NK-92 (cell line): ENCODE measurements at regions not wholly inside any gene's neighbourhood (a gene's known extent, or its start where the extent isn't known, plus 50 kb on each side); places are given as distances from the start of the nearest gene placed in this dataset.

ENCODE experiments used
- DNase-seq: peaks from one replicate; lab custom pipeline; 2025; ENCODE audit not compliant: unreplicated experiment; lab: John Stamatoyannopoulos, UW

DNA sequence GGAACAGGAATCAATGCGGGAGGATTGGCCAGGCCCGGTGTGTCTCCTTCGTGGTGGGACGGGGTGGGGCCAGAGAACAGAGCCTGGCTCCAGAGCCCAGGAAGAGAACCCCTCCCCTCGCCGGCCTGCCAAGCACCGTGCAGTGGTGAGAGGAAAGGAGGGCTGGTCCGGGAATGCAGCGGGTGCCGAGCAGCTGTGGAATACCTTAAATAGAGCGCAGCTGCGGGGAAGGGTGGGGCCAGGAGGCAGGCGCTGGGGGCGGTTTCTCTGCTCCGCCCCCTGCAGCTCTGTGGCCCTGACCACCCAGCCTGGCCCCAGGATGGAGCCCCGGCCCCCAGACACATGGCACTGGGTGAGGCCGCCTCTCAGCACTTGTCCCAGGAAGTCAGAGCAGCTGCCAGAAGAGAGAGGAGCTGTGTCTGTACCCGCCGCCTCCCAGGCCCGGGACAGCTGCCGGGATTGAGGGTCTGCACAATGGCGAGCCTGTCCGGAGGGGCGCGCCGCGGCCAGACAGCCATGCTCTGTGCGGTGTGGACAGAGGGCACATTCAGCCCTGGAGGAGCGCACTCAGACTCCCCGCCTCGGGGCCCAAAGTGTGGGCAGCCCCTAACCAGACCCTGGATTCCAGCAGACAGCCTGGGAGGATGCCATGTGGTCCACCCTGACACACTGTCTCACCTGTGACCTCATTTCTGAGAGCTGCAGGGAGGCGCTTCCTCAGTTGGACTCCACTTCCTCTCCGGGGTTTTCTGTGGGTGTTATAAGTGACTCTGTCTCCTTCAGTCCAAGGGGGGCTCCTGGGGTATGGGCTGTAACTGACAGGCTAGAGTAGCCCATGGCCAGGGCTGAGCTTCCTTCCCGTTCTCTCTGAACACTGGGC lies 268.8 kb downstream of the SEC14L1 start:
- no peak for DNase-seq

DNA sequence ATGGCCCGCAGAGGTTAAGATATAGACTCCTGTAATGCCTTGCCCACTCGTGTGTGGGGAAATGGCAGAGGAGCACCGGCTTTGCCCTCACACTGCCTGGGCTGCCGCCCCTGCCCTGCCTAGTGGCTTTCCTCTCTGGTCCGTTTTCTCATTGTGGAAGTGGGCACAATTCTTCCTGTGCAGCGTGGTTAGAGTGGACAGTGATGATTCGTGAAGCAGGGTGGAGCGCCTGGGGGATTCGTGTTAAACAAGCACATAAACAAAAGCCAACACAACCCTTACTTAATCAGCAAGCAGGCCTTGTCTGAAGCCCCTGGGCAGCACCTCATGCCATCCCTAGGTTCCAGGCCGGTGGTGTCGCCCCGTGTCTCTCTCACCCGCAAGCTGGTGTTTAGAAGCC lies 269.7 kb downstream of the SEC14L1 start:
- no peak for DNase-seq

DNA sequence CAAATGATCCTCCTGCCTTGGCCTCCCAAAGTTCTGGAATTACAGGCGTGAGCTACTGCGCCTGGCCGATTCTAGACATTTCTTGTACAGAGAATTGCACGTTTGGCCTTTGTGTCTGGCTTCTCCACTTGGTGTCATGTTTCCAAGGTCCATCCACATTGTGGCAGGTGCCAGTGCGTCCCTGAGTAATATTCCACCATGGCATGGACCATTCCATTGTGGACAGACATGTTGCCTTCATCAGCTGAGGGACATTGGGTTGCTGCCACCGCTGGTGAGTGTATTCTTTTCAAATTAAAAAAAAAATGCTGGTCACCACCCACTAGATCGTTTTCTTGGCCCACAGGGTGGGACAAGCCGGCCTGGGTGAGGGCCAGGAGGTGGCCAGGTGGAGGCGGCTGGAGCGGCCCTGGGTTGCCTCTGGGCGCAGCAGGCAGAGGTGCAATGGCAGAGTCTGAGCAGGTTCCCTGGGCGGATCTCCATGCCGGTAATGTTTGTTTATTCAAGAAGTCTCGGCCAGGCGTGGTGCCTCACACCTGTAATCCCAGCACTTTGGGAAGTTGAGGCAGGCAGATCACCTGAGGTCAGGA lies 274.1 kb downstream of the SEC14L1 start:
- no peak for DNase-seq

DNA sequence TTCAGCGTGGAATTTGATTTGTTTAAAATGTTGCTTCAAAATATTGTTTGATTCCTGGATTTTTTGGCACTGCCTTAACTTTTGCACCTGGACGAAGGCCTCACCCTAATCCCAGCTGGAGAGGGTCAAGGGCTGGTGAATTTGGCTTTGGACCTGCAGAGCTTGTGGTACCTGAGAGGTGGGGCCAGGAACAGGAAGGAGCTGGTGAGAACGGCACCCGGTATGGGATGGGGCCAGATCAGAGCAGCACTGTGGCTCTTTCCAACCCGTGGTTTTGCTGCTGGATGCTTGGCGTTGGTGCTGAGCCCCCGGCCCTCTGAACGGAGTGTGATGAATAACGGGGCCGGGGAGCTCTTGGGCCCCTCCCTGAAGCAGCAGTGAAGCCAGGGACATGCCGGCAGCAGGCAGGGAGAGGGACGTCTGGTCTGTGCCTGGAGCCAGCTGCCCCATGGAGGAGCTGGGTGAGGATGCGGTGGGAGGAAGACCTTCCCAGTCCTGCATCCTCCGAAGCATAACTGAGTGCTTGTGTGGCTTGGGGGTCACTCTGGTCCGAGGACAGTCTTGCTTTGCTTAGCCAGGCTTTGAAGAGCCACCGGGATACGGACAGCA lies 275.4 kb downstream of the SEC14L1 start:
- DNase-seq: no peak

DNA sequence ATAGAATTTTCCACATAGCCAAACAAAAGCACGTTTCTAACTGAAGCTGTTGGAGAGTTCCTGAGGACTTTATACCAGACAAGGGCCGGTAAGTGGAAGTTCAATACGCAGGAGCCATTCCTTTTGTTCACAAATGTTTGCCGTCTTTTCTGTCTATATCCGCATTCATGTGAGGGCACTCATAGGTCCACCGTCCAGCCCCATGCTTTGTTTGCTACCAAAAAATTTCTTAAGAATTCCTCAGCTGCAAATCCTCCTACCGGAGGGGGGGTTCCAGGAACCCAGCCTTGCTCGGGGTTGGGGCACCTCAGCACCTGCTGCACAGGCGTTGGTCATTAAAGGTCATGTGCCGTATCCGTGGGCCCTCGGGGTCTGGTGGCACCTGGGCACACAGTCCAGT lies 276.8 kb downstream of the SEC14L1 start:
- DNase-seq: no peak

DNA sequence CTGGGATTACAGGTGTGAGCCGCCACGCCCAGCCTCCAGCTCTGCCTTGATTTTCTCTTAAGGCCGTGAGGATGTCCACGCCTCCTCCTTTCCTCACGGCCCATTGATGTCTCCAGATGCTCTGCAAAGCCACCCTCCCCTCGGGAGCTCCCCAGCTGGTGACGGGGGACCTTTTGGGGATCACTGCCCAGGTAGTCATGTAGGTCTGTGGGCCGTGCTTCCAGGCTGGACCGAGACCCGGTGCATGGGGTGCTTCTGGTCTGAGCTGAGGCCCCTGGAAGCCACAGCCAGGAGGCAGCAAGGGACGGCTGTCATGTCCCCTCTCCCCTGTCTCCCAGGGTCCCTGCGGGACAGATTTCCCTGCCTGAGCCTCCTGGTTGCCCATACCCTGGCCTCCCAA lies 277.8 kb downstream of the SEC14L1 start:
- no peak for DNase-seq

DNA sequence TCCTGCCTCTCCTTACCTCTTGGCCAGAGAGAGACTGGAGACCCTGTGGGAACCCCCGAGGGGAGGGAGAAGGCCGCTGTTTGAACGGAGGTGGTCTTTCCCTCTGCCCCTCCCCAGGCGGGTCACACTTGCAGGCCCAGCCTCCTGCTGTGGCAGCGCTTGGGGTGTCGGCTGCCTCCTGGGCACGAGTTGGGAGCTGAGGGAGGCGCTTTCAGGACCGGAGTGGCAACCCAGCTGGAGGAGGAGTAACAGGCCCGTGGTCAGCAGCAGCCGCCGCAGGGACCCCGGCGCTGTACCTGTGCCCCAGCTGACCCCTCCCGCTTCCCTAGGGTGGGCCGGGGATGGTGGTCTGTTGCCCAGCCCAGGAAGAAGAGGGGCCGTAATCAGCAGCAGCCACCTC lies 278.3 kb downstream of the SEC14L1 start:
- DNase-seq: no peak

DNA sequence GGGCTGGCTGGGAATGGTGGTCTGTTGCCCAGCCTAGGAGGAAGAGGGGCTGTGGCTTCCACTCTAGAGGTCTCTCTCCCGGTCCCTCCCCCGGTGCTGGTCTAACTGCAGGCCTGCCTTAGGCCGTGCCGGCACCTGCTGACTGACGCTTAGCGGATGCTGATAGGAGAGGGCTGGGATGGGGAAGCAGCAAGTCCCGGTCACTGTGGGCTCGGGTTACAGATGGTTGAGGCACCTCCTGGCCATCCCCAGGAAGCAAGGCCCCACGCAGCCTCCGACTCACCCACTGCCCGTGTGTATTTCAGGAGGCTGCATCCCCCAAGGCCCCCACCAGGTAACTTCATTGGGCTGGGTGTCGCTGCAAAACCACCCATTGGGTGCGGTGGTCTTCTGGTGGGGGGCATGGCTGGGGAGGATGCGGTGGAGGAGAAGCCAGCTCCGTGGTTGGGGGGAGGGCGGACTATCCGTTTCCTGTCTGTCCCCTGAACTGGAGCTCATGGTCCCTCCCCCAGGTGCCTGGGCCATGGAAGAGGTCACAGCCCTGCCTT lies 278.9 kb downstream of the SEC14L1 start:
- DNase-seq: no peak

DNA sequence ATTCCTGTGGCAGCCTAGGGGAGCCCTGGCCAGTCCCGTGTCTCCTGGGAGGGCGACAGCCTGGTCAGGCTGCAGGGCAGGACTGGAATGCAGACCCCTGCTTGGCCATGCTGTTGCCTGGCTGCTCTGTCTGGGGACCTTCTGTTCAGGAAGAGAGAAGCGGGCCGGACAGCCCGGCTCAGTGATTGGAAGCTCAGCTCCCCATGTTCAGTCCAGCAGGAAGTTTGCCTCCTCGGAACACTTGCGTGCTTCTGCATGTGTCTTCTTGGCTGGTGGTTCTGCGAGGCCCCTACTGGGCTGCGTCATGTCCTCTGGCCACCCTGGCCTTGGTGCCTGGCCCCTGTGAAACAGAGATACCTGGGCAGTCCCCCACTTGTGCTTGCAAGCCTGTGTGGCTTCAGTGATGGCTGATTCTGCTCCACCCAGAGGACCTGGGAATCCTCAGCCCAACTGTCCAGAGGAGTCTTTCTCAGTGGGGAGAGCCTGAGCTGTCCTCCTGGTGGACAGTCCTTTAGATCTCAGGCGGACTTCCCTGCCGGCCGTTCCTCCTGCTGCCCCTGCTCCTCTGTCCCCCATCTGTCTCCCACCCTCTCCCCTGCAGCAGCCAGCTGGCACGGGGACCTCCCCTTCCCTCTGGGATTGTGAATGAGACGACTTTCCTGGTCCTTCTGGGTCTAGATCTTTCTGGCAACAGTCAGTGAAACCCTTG lies 279.5 kb downstream of the SEC14L1 start:
- no peak for DNase-seq

DNA sequence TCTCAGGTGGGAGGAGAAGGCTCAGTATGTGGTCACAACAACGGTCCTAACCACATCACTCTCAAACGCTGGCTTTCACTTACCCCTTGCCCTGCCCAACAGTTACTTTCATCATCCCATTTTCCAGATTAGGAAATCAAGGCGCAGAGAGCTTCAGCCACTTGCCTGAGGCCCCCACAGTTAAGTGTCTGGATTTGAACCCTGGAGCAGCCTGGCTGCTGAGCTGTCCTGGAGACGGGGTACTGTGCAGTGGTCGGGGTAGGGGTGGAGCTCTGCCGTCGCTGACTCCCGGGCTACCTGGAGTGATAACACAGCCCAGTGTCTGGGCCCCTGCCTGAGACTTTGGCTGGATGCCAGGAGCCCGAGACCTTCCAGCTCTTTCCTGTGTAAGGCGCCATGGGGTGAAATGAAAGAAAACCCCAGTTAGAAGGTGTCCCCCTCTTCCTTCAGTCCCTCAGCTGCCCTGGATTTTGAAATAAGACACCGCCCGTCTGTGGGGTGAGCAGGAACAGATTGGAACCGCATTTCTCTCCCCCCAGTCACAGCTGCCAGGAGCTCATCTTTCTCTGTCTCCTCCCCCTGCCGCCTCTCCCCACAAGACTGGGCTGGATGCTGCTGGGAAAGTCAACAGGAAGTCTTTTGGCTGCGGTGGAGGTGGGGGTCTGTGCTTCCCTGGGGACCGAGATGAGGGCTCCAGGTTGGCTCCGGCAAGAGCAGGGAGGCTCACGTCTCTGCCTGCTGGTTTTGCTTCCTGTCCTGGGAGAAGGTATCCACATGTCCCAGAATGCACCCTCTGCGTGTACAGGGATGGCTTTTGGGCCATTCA lies 280.2 kb downstream of the SEC14L1 start:
- DNase-seq: no peak

DNA sequence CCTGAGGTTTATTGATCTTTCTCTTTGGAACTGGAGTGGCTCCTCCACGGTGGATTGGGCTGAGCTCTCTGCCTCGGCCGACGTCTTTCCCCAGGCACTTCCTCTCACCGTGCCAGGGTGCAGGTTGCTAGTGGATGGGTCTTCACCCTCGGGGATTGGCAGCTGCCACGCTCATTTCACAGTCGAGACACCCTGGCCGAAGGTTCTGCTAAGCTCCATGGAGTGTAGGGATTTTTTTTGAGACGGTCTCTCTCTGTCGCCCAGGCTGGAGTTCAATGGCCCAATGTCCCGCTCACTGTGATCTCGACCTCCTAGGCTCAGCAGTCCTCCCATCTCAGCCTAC lies 280.8 kb downstream of the SEC14L1 start:
- DNase-seq: no peak

DNA sequence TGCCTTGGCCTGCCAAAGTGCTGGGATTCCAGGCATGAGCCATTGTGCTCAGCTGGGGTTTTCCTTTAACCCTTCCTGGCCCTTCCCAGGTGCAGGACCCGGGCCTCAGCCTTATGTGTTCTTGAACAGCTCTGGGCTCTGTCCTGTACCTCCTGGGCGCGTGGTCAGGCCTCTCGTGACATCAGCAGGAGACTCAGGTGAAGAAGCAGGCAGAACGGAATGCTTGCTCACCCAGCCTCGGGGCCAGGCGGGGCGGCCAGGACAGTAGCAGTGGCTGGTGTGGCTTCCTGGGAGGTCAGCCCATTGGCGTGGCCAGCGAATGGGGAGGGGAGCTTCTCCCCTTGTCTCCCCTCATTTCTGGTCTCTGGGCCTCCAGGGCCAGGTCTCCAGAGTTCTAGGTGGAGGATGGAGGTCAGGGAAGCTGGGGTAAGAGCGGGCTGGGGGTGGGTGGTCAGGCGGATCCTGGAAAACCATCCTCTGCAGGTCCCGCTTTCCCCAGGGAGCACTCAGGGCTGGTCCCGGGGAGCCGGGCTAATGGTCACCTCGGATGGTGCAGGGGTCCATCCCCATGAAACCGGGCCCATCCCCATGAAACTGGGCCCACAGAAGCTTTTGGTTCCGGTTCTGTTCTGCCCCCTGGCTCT lies 281.5 kb downstream of the SEC14L1 start:
- no peak for DNase-seq

DNA sequence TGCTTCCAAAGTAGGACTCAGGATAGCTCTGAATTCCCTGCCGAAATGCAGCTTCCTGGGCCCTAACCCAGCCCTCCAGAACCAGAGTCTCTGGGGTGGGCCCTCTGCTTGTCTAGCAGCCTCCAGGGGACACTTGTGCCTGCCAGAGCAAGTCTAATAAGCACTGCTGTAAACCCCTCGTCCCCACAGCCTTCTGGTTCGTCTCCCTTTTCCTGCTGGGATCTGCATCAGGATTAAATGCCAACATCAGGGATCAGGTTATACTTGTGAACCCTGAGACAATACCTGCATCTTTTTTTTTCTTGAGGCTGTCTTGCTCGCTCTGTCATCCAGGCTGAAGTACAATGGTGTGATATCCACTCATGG lies 282.0 kb downstream of the SEC14L1 start:
- DNase-seq: no peak

DNA sequence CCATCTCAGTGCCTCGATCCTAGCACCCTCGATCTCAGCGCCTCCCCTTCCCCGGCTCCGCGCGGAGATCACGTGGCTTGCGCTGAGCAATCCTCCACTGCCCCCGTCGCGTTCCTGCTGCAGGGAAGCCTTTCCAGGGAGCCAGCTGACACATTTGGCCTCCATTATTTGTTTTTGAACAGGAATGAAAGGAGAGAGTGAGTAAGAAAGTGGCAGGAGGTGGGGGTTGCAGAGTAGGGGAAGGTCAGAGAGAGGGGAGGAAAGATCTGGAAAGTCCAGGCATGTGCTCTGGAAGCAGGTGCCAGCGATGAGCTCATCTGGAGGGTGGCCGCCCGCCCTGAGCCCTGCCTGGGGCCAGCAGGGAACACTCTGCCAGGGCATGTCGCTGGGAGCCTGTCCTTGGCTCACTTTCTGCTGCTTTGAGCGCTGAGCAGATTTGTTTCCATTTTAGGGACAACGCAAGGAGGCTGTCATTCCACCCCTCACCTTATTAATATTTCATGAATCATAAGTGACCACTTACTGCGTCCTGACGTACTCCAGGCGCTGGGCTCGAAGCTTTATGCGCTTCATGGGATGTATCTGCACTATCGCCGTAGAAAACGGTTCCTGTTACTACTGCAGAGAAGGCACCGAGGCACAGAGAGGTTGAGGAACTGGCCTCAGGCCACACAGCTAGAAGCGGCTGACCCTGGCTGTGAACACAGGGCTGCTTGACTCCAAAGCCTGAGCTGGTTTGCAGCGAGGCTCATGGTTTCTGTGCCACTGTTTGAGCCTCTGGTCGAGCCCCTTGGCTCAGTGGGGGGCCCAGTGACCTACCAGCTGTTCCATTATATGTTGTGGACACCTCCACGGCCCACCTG lies 283.1 kb downstream of the SEC14L1 start:
- DNase-seq: no peak

DNA sequence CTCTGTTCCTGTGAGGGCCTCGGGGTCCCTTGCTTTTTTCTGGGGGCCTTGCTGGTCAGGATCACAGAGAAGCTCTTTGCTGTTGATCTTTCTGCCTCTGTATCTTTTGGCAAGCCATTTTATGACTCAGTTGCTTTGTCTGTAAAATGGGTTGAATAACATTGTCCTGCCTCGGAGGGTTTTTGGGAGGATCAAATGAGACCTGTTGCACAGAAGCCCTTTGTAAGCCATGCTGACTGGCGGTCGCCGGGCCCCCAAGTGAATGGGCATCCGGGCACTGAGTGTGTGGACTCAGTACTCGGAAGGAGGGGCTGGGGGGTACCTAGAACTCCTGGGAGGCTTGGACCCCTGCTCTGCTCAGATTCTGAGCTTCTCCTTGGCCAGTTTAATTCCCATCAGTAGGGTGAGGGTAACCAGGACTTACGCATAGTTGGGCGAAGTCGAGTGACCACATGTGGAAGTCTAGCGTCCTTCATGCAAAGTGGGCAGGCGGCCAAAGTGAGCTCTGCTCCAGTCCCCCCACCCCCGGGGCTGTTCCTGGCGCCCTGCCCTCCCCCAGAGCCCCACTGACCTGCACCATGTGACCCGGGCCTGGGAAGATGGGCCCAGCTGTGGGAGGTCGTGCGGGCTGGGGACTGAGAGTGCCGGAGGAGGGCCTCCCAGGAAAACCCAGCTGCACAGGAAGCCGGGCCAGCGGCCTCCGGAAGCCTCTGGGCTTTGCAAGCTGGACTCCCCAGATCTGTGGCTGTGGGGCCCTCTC lies 284.0 kb downstream of the SEC14L1 start:
- DNase-seq: no peak

DNA sequence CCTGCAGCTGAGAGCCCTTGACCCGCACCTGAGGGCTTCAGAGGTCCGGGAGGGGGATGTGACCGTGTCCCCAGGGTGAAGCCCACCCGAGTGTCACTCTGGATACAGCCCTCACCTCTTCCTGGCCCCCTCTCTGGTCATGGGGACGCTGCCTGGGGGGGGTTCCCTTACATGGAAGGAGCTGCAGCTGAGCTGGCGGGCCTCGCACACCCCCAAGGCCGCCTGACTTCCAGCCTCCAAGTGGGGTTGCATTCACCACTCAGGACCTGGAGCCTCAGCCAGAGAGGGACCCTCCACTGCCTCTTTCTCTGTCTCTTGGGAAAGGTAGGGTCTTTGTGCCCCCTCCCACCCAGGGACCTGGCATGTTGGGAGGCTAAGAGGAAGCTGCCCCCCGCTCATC lies 284.6 kb downstream of the SEC14L1 start:
- no peak for DNase-seq

DNA sequence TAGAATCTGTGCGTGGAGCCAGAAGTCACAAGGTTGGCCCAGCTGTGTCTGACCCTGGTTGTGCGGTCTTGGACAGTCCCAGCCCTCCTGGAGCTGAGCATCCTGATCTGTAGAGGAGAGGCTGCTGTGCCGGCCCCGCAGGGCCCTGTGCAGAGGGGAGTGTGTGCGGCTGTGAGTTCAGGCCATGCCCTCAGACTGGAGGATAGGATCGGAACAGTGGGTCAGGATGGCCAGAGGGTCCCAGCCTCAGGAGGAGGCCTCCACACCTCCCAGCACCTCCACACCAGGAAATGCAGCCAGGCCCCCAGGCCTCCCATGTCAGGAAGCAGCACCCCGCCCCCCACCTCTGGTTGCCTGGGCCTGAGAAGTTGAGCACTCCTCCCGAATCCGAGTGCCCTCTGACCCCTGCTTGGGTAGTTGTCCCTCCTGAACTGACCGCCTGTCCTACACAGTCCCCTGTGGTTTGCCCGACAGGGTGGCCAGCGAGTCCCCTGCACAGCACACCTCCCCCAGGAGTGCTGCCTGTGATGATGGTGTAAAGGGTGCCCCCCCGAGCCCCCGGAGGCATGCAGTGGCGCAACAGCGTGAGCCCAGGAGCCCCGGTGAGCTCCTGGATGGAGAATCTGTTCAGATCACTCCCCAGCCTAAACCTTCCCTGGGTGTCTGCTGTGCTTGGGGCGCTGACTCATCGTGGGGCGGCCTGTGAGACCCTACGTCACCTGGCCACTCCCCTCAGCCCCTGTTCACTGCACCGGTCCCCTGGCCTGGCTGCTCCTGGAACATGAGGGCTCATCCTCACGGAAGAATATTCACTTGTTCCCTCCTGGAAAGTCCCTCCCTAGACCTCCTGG lies 285.2 kb downstream of the SEC14L1 start:
- DNase-seq: no peak
